H1 (cell line): ENCODE measurements at regions not wholly inside any gene's neighbourhood (a gene's known extent, or its start where the extent isn't known, plus 50 kb on each side); places are given as distances from the start of the nearest gene placed in this dataset.

Experiments used
- CTCF ChIA-PET: fragments of 300-600 bp; sonication (Branson Sonifier 250); formaldehyde crosslinking; loops from one replicate; lab custom pipeline; 2021; ENCODE audit not compliant: partially characterized antibody; lab: Charles Lee
- POLR2A ChIA-PET: fragments of 300-600 bp; sonication (Branson Sonifier 250); formaldehyde crosslinking; loops from one replicate; lab custom pipeline; 2021; ENCODE audit warnings: inconsistent platforms; ENCODE audit not compliant: partially characterized antibody; lab: Charles Lee
- DNase-seq, 2 experiments: peaks; one replicate each; pipeline versions ENCODE4 v3.0.0 to v3.0.0-alpha.2; 2010 to 2022; ENCODE audit warnings: low spot score in 2 of 2, low read depth in 1 of 2, mixed read lengths in 1 of 2
- FAIRE-seq: peaks from 2 replicates; lab custom pipeline; 2011; peaks lifted over from hg19 to GRCh38; lab: Jason Lieb, UNC
- H2AFZ ChIP-seq: 2 replicates; pipeline ENCODE4 v1.8.1; 2012; ENCODE audit warnings: low read length, inconsistent platforms
- H2AK5ac ChIP-seq: 2 replicates; pipeline ENCODE4 v1.6.1; 2013; ENCODE audit warnings: low read depth, low read length
- H2BK120ac ChIP-seq: replicated peaks from 2 replicates; pipeline ENCODE3; 2013; ENCODE audit warnings: low read depth, low read length, inconsistent platforms
- H2BK12ac ChIP-seq: 2 replicates; pipeline ENCODE4 v1.6.1; 2013; ENCODE audit warnings: low read depth, low read length
- H2BK15ac ChIP-seq: 2 replicates; pipeline ENCODE4 v1.6.1; 2013; ENCODE audit warnings: low read length
- H2BK20ac ChIP-seq: 2 replicates; pipeline ENCODE4 v1.6.1; 2013; ENCODE audit warnings: low read length
- H2BK5ac ChIP-seq: 2 replicates; pipeline ENCODE4 v1.6.1; 2013; ENCODE audit warnings: low read depth, low read length
- H3K14ac ChIP-seq: 2 replicates; pipeline ENCODE4 v1.6.1; 2013; ENCODE audit warnings: inconsistent platforms; ENCODE audit not compliant: insufficient read length
- H3K18ac ChIP-seq: 2 replicates; pipeline ENCODE4 v1.6.1; 2013; ENCODE audit warnings: low read length; ENCODE audit errors: extremely low read depth
- H3K23ac ChIP-seq: 2 replicates; pipeline ENCODE4 v1.6.1; 2013; ENCODE audit warnings: inconsistent platforms; ENCODE audit not compliant: insufficient read length
- H3K23me2 ChIP-seq: 2 replicates; pipeline ENCODE4 v1.6.1; 2013; ENCODE audit warnings: low read depth, low read length
- H3K27ac ChIP-seq: 2 replicates; pipeline ENCODE4 v1.6.1; 2011; ENCODE audit warnings: low read depth, low read length, inconsistent platforms
- H3K27me3 ChIP-seq, 4 experiments: replicated peaks in 1 of 4; 1 replicate in 1 of 4; 2 replicates in 3 of 4; pipeline versions ENCODE4 v1.6.1 to v1.8.1; 2011 to 2013; ENCODE audit warnings: low read length in 3 of 4, mild to moderate bottlenecking in 3 of 4, inconsistent platforms in 2 of 4, mixed read lengths in 2 of 4, moderate library complexity in 1 of 4; ENCODE audit not compliant: control insufficient read depth in 3 of 4, insufficient read depth in 3 of 4; ENCODE audit errors: extremely low read depth in 1 of 4
- H3K36me3 ChIP-seq, 4 experiments: 2 replicates each; pipeline versions ENCODE4 v1.6.1 to v1.8.1; 2011 to 2013; ENCODE audit warnings: mild to moderate bottlenecking in 4 of 4, low read length in 3 of 4, moderate library complexity in 2 of 4, control low read depth in 1 of 4, inconsistent platforms in 1 of 4; ENCODE audit not compliant: insufficient read depth in 4 of 4, control insufficient read depth in 2 of 4
- H3K4ac ChIP-seq: replicated peaks from 2 replicates; pipeline ENCODE3; 2013; ENCODE audit warnings: low read length, low read depth, mixed read lengths, inconsistent platforms; ENCODE audit not compliant: insufficient read length
- H3K4me1 ChIP-seq, 4 experiments: replicated peaks in 1 of 4; 1 replicate in 1 of 4; 2 replicates in 3 of 4; pipeline versions ENCODE4 v1.6.1 to v1.8.1; 2011 to 2013; ENCODE audit warnings: low read length in 3 of 4, inconsistent platforms in 2 of 4, mixed read lengths in 1 of 4; ENCODE audit not compliant: insufficient read depth in 4 of 4, control insufficient read depth in 3 of 4
- H3K4me2 ChIP-seq, 2 experiments: 2 replicates each; pipeline versions ENCODE4 v1.6.1 to v1.8.1; 2011 to 2013; ENCODE audit warnings: low read depth in 2 of 2, low read length in 2 of 2, control low read depth in 1 of 2, inconsistent platforms in 1 of 2, mild to moderate bottlenecking in 1 of 2; ENCODE audit not compliant: insufficient read depth in 1 of 2
- H3K4me3 ChIP-seq, 4 experiments: fragments of 200-600, 300-600 bp in 1 of 4; sonication (generic), shearing (Covaris generic), sonication (Bioruptor Twin) in 1 of 4; 2 replicates each; pipeline versions ENCODE4 v1.5.1 to v1.8.1; 2011 to 2016; ENCODE audit warnings: low read length in 4 of 4, low read depth in 3 of 4, control low read depth in 2 of 4, inconsistent platforms in 2 of 4, mild to moderate bottlenecking in 2 of 4, mixed read lengths in 1 of 4, moderate library complexity in 1 of 4; ENCODE audit not compliant: insufficient read depth in 2 of 4; ENCODE audit errors: extremely low read depth in 1 of 4
- H3K56ac ChIP-seq: replicated peaks from 2 replicates; pipeline ENCODE3; 2013; ENCODE audit warnings: low read depth, mild to moderate bottlenecking, mixed read lengths, low read length, inconsistent platforms; ENCODE audit not compliant: insufficient read length
- H3K79me1 ChIP-seq: 2 replicates; pipeline ENCODE4 v1.6.1; 2013; ENCODE audit warnings: low read depth, low read length, control low read depth
- H3K79me2 ChIP-seq, 2 experiments: 2 replicates each; pipeline versions ENCODE4 v1.6.1 to v1.8.1; 2012 to 2013; ENCODE audit warnings: low read length in 2 of 2, mild to moderate bottlenecking in 2 of 2, inconsistent platforms in 1 of 2; ENCODE audit not compliant: insufficient read depth in 2 of 2, control insufficient read depth in 1 of 2
- H3K9ac ChIP-seq, 4 experiments: replicated peaks in 1 of 4; 1 replicate in 1 of 4; 2 replicates in 3 of 4; pipeline versions ENCODE4 v1.6.1 to v1.8.1; 2011 to 2013; ENCODE audit warnings: low read depth in 3 of 4, low read length in 3 of 4, control low read depth in 2 of 4, mild to moderate bottlenecking in 2 of 4, moderate library complexity in 2 of 4, inconsistent platforms in 1 of 4; ENCODE audit errors: extremely low read depth in 1 of 4
- H3K9me3 ChIP-seq, 2 experiments: 2 replicates each; pipeline versions ENCODE4 v1.6.1 to v1.8.1; 2012 to 2013; ENCODE audit warnings: mild to moderate bottlenecking in 2 of 2, moderate library complexity in 2 of 2, control low read depth in 1 of 2, inconsistent platforms in 1 of 2, low read depth in 1 of 2, low read length in 1 of 2, mixed read lengths in 1 of 2; ENCODE audit not compliant: insufficient read depth in 2 of 2
- H4K20me1 ChIP-seq, 2 experiments: replicated peaks in 1 of 2; 2 replicates each; pipeline versions ENCODE3 to v1.8.1; 2011 to 2013; ENCODE audit warnings: inconsistent platforms in 2 of 2, low read length in 2 of 2, mild to moderate bottlenecking in 1 of 2; ENCODE audit not compliant: insufficient read depth in 2 of 2, control insufficient read depth in 1 of 2
- H4K5ac ChIP-seq: 2 replicates; pipeline ENCODE4 v1.6.1; 2013; ENCODE audit warnings: low read length, low read depth, mixed read lengths, inconsistent platforms; ENCODE audit not compliant: insufficient read length
- H4K8ac ChIP-seq: 2 replicates; pipeline ENCODE4 v1.8.0; 2013; ENCODE audit warnings: mild to moderate bottlenecking, moderate library complexity, low read length, inconsistent platforms; ENCODE audit not compliant: insufficient read depth; ENCODE audit errors: extremely low read depth
- H4K91ac ChIP-seq: replicated peaks from 2 replicates; pipeline ENCODE3; 2013; ENCODE audit warnings: low read length, mixed read lengths, inconsistent platforms; ENCODE audit not compliant: insufficient read length
- CBX8 ChIP-seq: fragments of 300-800, 300-1000 bp; sonication (generic); IDR thresholded peaks from 2 replicates; pipeline ENCODE4 v1.7.1; 2016; ENCODE audit warnings: low read depth, low read length, borderline replicate concordance
- CHD2 ChIP-seq: IDR thresholded peaks from 2 replicates; pipeline ENCODE4 v1.6.1; 2012; ENCODE audit warnings: low read length, improper control_type of control experiment
- CTBP2 ChIP-seq: IDR thresholded peaks from 2 replicates; pipeline ENCODE4 v1.7.0; 2011; ENCODE audit warnings: borderline replicate concordance, mild to moderate bottlenecking, moderate library complexity, mixed read lengths, low read length; ENCODE audit not compliant: insufficient read depth, insufficient read length
- PHF8 ChIP-seq: fragments of 200-600 bp; sonication (generic); conservative IDR thresholded peaks from 2 replicates; pipeline ENCODE4 v1.7.1; 2012; ENCODE audit warnings: low read depth, mild to moderate bottlenecking, inconsistent platforms, low read length, moderate library complexity
- SP1 ChIP-seq: IDR thresholded peaks from 2 replicates; pipeline ENCODE4 v1.6.1; 2011; ENCODE audit warnings: low read depth, low read length
- TAF7 ChIP-seq: optimal IDR thresholded peaks from 2 replicates; pipeline ENCODE3; 2011; ENCODE audit warnings: low read depth, mild to moderate bottlenecking, inconsistent platforms, low read length, moderate library complexity, borderline replicate concordance
- YY1 ChIP-seq: IDR thresholded peaks from 2 replicates; pipeline ENCODE4 v1.6.1; 2011; ENCODE audit warnings: low read depth, mild to moderate bottlenecking, low read length
- WGBS, 2 experiments: shearing (Covaris generic) in 1 of 2; methylation state at CpG; one replicate each; pipeline versions ENCODE4 v1.1.6 to v1.1.7; 2013 to 2015; ENCODE audit warnings: low lambda C conversion rate in 2 of 2, mixed read lengths in 2 of 2, inconsistent platforms in 1 of 2, low coverage in 1 of 2, missing lambda C conversion rate in 1 of 2; ENCODE audit not compliant: insufficient replicate concordance in 2 of 2, insufficient coverage in 1 of 2, insufficient read length in 1 of 2; ENCODE audit errors: extremely low coverage in 1 of 2, missing lambda C conversion rate in 1 of 2; 5-methylcytosine and 5-hydroxymethylcytosine counted together

DNA sequence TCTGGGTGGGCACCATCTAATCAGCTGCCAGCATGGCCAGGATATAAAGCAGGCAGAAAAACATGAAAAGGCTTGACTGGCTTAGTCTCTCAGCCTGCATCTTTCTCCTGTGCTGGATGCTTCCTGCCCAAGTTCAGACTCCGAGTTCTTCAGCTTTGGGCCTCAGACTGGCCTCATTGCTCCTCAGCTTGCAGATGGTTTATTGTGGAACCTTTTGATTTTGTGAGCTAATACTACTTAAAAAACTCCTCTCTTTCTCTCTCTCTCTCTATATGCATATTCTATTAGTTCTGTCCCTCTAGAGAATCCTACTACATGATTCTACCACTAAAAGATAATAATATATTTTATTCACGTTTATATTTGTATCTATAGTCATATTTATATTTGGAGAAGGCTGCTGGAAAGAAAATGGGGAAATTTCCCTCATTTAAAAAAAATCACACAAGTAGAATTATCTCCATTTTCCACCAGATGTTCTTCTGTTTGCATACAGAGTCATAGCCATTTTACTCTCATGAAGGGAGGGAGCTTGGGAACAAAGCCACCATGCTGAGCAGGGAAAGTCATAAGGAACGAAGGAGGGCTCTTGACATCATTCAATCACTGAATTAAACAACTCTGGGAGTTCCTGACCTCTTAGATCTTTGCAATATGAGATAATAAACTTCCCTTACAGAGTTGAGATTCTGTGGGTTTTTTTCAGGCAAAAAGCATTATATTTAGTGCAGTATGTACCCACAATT, 1137.4 kb upstream of the CDH18 start:
- ChIA-PET CTCF (no interaction called here), POLR2A (interaction anchor here (0.6 kb wide), 1 partner anchor 92 kb away, joined by 3 read pairs; no protein-coding TSS in a partner anchor)
- Histone ChIP-seq H2BK12ac (no peak overlapping the region), H2AK5ac (no peak overlapping the region), H3K23ac (no peak overlapping the region), H3K4ac (no peak overlapping the region), H3K9me3 (no peaks in the 10 kb centered on the region), H3K4me2 (no peak overlapping the region), H3K27ac (no peak overlapping the region), H2AFZ (no peak overlapping the region), H3K4me1 (no peaks in the 10 kb centered on the region), H4K8ac (no peak overlapping the region), H4K91ac (no peak overlapping the region), H3K79me1 (no peaks in the 10 kb centered on the region), H3K18ac (no peak overlapping the region), H3K79me2 (no peaks in the 10 kb centered on the region), H4K5ac (no peak overlapping the region), H2BK5ac (no peak overlapping the region), H3K27me3 (peaks cover 0 to 1% (median 0%) of the 10 kb centered on the region in 4 experiments; a peak in 1 of 7 replicates), H3K56ac (no peak overlapping the region), H2BK120ac (no peak overlapping the region), H2BK20ac (no peak overlapping the region), H3K9ac (no peak overlapping the region), H3K23me2 (no peaks in the 10 kb centered on the region), H4K20me1 (no peaks in the 10 kb centered on the region), H2BK15ac (no peak overlapping the region), H3K14ac (no peak overlapping the region), H3K4me3 (no peak overlapping the region), H3K36me3 (no peaks in the 10 kb centered on the region)
- no peak for TF ChIP-seq PHF8
- TF ChIP-seq CBX8, result no peak
- TF ChIP-seq CTBP2, result no peak
- TF ChIP-seq YY1, result no peak
- no peak for TF ChIP-seq SP1
- no peak for TF ChIP-seq CHD2
- TF ChIP-seq TAF7, result no peak
- 76% methylated on average over 3 of the region's 3 CpGs; no CpG with 5 or more reads in 1 of the 2 experiments for WGBS, 2 experiments
- FAIRE-seq (no peak), DNase-seq (no peak)
